Hindlimb muscle (tissue), 1 donor: ENCODE measurements at regions not wholly inside any gene's neighbourhood (a gene's known extent, or its start where the extent isn't known, plus 50 kb on each side); places are given as distances from the start of the nearest gene placed in this dataset.

Experiments
- DNase-seq: peaks from one replicate; pipeline ENCODE4 v3.0.0-alpha.2; 2013

- DNase-seq = no peak
These were observed 862.3 kb upstream of the GCFC2 start for GRCh38 chr2:76572981-76573380.

- no peak for DNase-seq
These were observed 859.1 kb upstream of the GCFC2 start for GRCh38 chr2:76569819-76570218.

- no peak for DNase-seq
These were observed 856.8 kb upstream of the GCFC2 start for GRCh38 chr2:76567478-76567877.

GRCh38 chr2:76564734-76565133, 854.0 kb upstream of the GCFC2 start:
- no peak for DNase-seq

GRCh38 chr2:76563730-76564129, 853.0 kb upstream of the GCFC2 start:
- DNase-seq = no peak

- no peak for DNase-seq
These were observed 847.4 kb upstream of the GCFC2 start for GRCh38 chr2:76558157-76558556.

- no peak for DNase-seq
These were observed 845.3 kb upstream of the GCFC2 start for GRCh38 chr2:76556018-76556417.

GRCh38 chr2:76546207-76546606, 835.5 kb upstream of the GCFC2 start:
- DNase-seq = no peak

- DNase-seq = no peak
These were observed 834.2 kb upstream of the GCFC2 start for GRCh38 chr2:76544901-76545300.

GRCh38 chr2:76517574-76517909, 806.8 kb upstream of the GCFC2 start:
- no peak for DNase-seq

GRCh38 chr2:76516861-76517573, 806.3 kb upstream of the GCFC2 start:
- DNase-seq = no peak

GRCh38 chr2:76512201-76512820, 801.6 kb upstream of the GCFC2 start:
- no peak for DNase-seq

GRCh38 chr2:76506538-76506937, 795.8 kb upstream of the GCFC2 start:
- no peak for DNase-seq

- DNase-seq = no peak
These were observed 790.9 kb upstream of the GCFC2 start for GRCh38 chr2:76501641-76502040.

GRCh38 chr2:76498360-76498759, 787.6 kb upstream of the GCFC2 start:
- no peak for DNase-seq

GRCh38 chr2:76491503-76491902, 780.8 kb upstream of the GCFC2 start:
- no peak for DNase-seq

GRCh38 chr2:76478266-76479035, 767.7 kb upstream of the GCFC2 start:
- peak; percentile 22 for DNase-seq

- no peak for DNase-seq
These were observed 762.2 kb upstream of the GCFC2 start for GRCh38 chr2:76472946-76473345.

GRCh38 chr2:76469066-76469465, 758.4 kb upstream of the GCFC2 start:
- DNase-seq = no peak

- DNase-seq = no peak
These were observed 756.6 kb upstream of the GCFC2 start for GRCh38 chr2:76467326-76467725.

GRCh38 chr2:76464310-76464709, 753.6 kb upstream of the GCFC2 start:
- no peak for DNase-seq

GRCh38 chr2:76461431-76461830, 750.7 kb upstream of the GCFC2 start:
- DNase-seq = no peak

GRCh38 chr2:76455910-76456309, 745.2 kb upstream of the GCFC2 start:
- no peak for DNase-seq

GRCh38 chr2:76450024-76450475, 739.3 kb upstream of the GCFC2 start:
- no peak for DNase-seq
